ENCODE measurements at regions not wholly inside any gene's neighbourhood (a gene's known extent, or its start where the extent isn't known, plus 50 kb on each side); places are given as distances from the start of the nearest gene placed in this dataset.

- H3K9ac ChIP-seq (ENCODE audit: low read length), result no peak overlapping the region
- H4K8ac ChIP-seq (ENCODE audit: low read depth, low read length), result no peak overlapping the region
- no peaks in the 10 kb centered on the region for H3K79me1 ChIP-seq (ENCODE audit: low read length)
- no peak overlapping the region for H3K27ac ChIP-seq (ENCODE audit: low read depth, low read length)
- H3K23ac ChIP-seq (ENCODE audit: low read length), result no peak overlapping the region
- H3K36me3 ChIP-seq (ENCODE audit: control insufficient read depth, insufficient read depth, low read length), result no peaks in the 10 kb centered on the region
- H4K5ac ChIP-seq (ENCODE audit: low read length), result no peak overlapping the region
- no peak overlapping the region for H3K4me3 ChIP-seq (ENCODE audit: low read length)
- no peaks in the 10 kb centered on the region for H3K4me1 ChIP-seq (ENCODE audit: control insufficient read depth, low read depth, low read length)
- no CpG with 5 or more reads among the region's 5 CpGs for WGBS (ENCODE audit: extremely low coverage, insufficient coverage, low lambda C conversion rate)
- no peak for DNase-seq
- H2BK5ac ChIP-seq (ENCODE audit: low read length), result no peak overlapping the region
- no peaks in the 10 kb centered on the region for H3K27me3 ChIP-seq (ENCODE audit: insufficient read depth, low read length, poor library complexity)
- no peak overlapping the region for H2BK15ac ChIP-seq (replicated peaks; ENCODE audit: low read depth)
- H3K18ac ChIP-seq (ENCODE audit: low read length), result no peak overlapping the region
- H2AK5ac ChIP-seq (ENCODE audit: low read length), result no peak overlapping the region
- H3K4me2 ChIP-seq (ENCODE audit: low read length), result no peak overlapping the region
- H2BK120ac ChIP-seq (ENCODE audit: low read depth, low read length), result no peak overlapping the region
- no peak overlapping the region for H3K56ac ChIP-seq (ENCODE audit: low read length)
- no peak overlapping the region for H3K4ac ChIP-seq (ENCODE audit: low read depth, low read length)
- H3K79me2 ChIP-seq (ENCODE audit: control insufficient read depth, insufficient read depth, low read length), result no peaks in the 10 kb centered on the region
Measured at GRCh38 chr11:112884012-112884767, 77.0 kb upstream of the NCAM1 start.

- Histone ChIP-seq H3K9ac (ENCODE audit: low read length) (no peak overlapping the region), H3K18ac (ENCODE audit: low read length) (no peak overlapping the region), H3K36me3 (ENCODE audit: control insufficient read depth, insufficient read depth, low read length) (no peaks in the 10 kb centered on the region), H3K4me3 (ENCODE audit: low read length) (no peak overlapping the region), H3K4me2 (ENCODE audit: low read length) (no peak overlapping the region), H3K4ac (ENCODE audit: low read depth, low read length) (no peak overlapping the region), H3K79me1 (ENCODE audit: low read length) (no peaks in the 10 kb centered on the region), H3K79me2 (ENCODE audit: control insufficient read depth, insufficient read depth, low read length) (no peaks in the 10 kb centered on the region), H3K56ac (ENCODE audit: low read length) (no peak overlapping the region), H3K27ac (ENCODE audit: low read depth, low read length) (no peak overlapping the region), H2BK15ac (replicated peaks; ENCODE audit: low read depth) (no peak overlapping the region), H3K27me3 (ENCODE audit: insufficient read depth, low read length, poor library complexity) (no peaks in the 10 kb centered on the region), H2BK120ac (ENCODE audit: low read depth, low read length) (no peak overlapping the region), H4K8ac (ENCODE audit: low read depth, low read length) (no peak overlapping the region), H2AK5ac (ENCODE audit: low read length) (no peak overlapping the region), H3K4me1 (ENCODE audit: control insufficient read depth, low read depth, low read length) (no peaks in the 10 kb centered on the region), H2BK5ac (ENCODE audit: low read length) (no peak overlapping the region), H3K23ac (ENCODE audit: low read length) (no peak overlapping the region), H4K5ac (ENCODE audit: low read length) (no peak overlapping the region)
- no peak for DNase-seq
- WGBS (ENCODE audit: extremely low coverage, insufficient coverage, low lambda C conversion rate), result no CpG with 5 or more reads among the region's 7 CpGs
Measured at GRCh38 chr11:112885744-112886433, 75.3 kb upstream of the NCAM1 start.

- H3K27ac ChIP-seq (ENCODE audit: low read depth, low read length), result no peak overlapping the region
- no peaks in the 10 kb centered on the region for H3K4me1 ChIP-seq (ENCODE audit: control insufficient read depth, low read depth, low read length)
- no peaks in the 10 kb centered on the region for H3K36me3 ChIP-seq (ENCODE audit: control insufficient read depth, insufficient read depth, low read length)
- H3K9ac ChIP-seq (ENCODE audit: low read length), result no peak overlapping the region
- H3K4me3 ChIP-seq (ENCODE audit: low read length), result no peak overlapping the region
- H3K79me2 ChIP-seq (ENCODE audit: control insufficient read depth, insufficient read depth, low read length), result no peaks in the 10 kb centered on the region
- H3K23ac ChIP-seq (ENCODE audit: low read length), result no peak overlapping the region
- H3K18ac ChIP-seq (ENCODE audit: low read length), result no peak overlapping the region
- no peak for DNase-seq
- no peak overlapping the region for H3K4me2 ChIP-seq (ENCODE audit: low read length)
- H2BK15ac ChIP-seq (replicated peaks; ENCODE audit: low read depth), result no peak overlapping the region
- H2BK120ac ChIP-seq (ENCODE audit: low read depth, low read length), result no peak overlapping the region
- H2BK5ac ChIP-seq (ENCODE audit: low read length), result no peak overlapping the region
- no peaks in the 10 kb centered on the region for H3K27me3 ChIP-seq (ENCODE audit: insufficient read depth, low read length, poor library complexity)
- no peak overlapping the region for H4K8ac ChIP-seq (ENCODE audit: low read depth, low read length)
- WGBS (ENCODE audit: extremely low coverage, insufficient coverage, low lambda C conversion rate), result no CpG with 5 or more reads among the region's 7 CpGs
- no peak overlapping the region for H2AK5ac ChIP-seq (ENCODE audit: low read length)
- H3K79me1 ChIP-seq (ENCODE audit: low read length), result no peaks in the 10 kb centered on the region
- H3K56ac ChIP-seq (ENCODE audit: low read length), result no peak overlapping the region
- no peak overlapping the region for H4K5ac ChIP-seq (ENCODE audit: low read length)
- no peak overlapping the region for H3K4ac ChIP-seq (ENCODE audit: low read depth, low read length)
Measured at GRCh38 chr11:112886434-112887370, 74.5 kb upstream of the NCAM1 start.

- no peaks in the 10 kb centered on the region for H3K36me3 ChIP-seq (ENCODE audit: control insufficient read depth, insufficient read depth, low read length)
Measured at GRCh38 chr11:112889446-112889845, 71.8 kb upstream of the NCAM1 start.

GRCh38 chr11:112899235-112900006 is 61.8 kb upstream of the NCAM1 start:
- H3K9ac ChIP-seq (ENCODE audit: low read length), result no peak overlapping the region
- no peak overlapping the region for H4K5ac ChIP-seq (ENCODE audit: low read length)
- no peak overlapping the region for H3K4ac ChIP-seq (ENCODE audit: low read depth, low read length)
- no peak overlapping the region for H3K4me2 ChIP-seq (ENCODE audit: low read length)
- H3K4me1 ChIP-seq (ENCODE audit: control insufficient read depth, low read depth, low read length), result no peaks in the 10 kb centered on the region
- no peak for DNase-seq
- no peak overlapping the region for H2BK5ac ChIP-seq (ENCODE audit: low read length)
- H2BK15ac ChIP-seq (replicated peaks; ENCODE audit: low read depth), result no peak overlapping the region
- H3K56ac ChIP-seq (ENCODE audit: low read length), result no peak overlapping the region
- no peak overlapping the region for H2AK5ac ChIP-seq (ENCODE audit: low read length)
- H4K8ac ChIP-seq (ENCODE audit: low read depth, low read length), result no peak overlapping the region
- H3K23ac ChIP-seq (ENCODE audit: low read length), result no peak overlapping the region
- no peaks in the 10 kb centered on the region for H3K36me3 ChIP-seq (ENCODE audit: control insufficient read depth, insufficient read depth, low read length)
- WGBS (ENCODE audit: extremely low coverage, insufficient coverage, low lambda C conversion rate), result no CpG with 5 or more reads among the region's 4 CpGs
- H2BK120ac ChIP-seq (ENCODE audit: low read depth, low read length), result no peak overlapping the region
- H3K27ac ChIP-seq (ENCODE audit: low read depth, low read length), result no peak overlapping the region
- H3K4me3 ChIP-seq (ENCODE audit: low read length), result no peak overlapping the region
- no peaks in the 10 kb centered on the region for H3K27me3 ChIP-seq (ENCODE audit: insufficient read depth, low read length, poor library complexity)
- no peaks in the 10 kb centered on the region for H3K79me2 ChIP-seq (ENCODE audit: control insufficient read depth, insufficient read depth, low read length)
- H3K18ac ChIP-seq (ENCODE audit: low read length), result no peak overlapping the region
- H3K79me1 ChIP-seq (ENCODE audit: low read length), result no peaks in the 10 kb centered on the region

More at GRCh38 chr11:112889446-112889845, 71.8 kb upstream of the NCAM1 start:
- Histone ChIP-seq H3K4me3 (ENCODE audit: low read length) (no peak overlapping the region), H2BK120ac (ENCODE audit: low read depth, low read length) (no peak overlapping the region), H3K56ac (ENCODE audit: low read length) (no peak overlapping the region), H3K18ac (ENCODE audit: low read length) (no peak overlapping the region), H3K27me3 (ENCODE audit: insufficient read depth, low read length, poor library complexity) (no peaks in the 10 kb centered on the region), H2AK5ac (ENCODE audit: low read length) (no peak overlapping the region), H4K5ac (ENCODE audit: low read length) (no peak overlapping the region), H3K23ac (ENCODE audit: low read length) (no peak overlapping the region), H4K8ac (ENCODE audit: low read depth, low read length) (no peak overlapping the region), H3K79me2 (ENCODE audit: control insufficient read depth, insufficient read depth, low read length) (no peaks in the 10 kb centered on the region), H3K79me1 (ENCODE audit: low read length) (no peaks in the 10 kb centered on the region), H2BK15ac (replicated peaks; ENCODE audit: low read depth) (no peak overlapping the region), H3K27ac (ENCODE audit: low read depth, low read length) (no peak overlapping the region), H3K4me1 (ENCODE audit: control insufficient read depth, low read depth, low read length) (no peaks in the 10 kb centered on the region), H2BK5ac (ENCODE audit: low read length) (no peak overlapping the region), H3K4ac (ENCODE audit: low read depth, low read length) (no peak overlapping the region), H3K4me2 (ENCODE audit: low read length) (no peak overlapping the region), H3K9ac (ENCODE audit: low read length) (no peak overlapping the region)
- no CpG with 5 or more reads among the region's 3 CpGs for WGBS (ENCODE audit: extremely low coverage, insufficient coverage, low lambda C conversion rate)
- DNase-seq, result no peak

All from mesendoderm (in vitro differentiated cells).